ENCODE measurements at regions not wholly inside any gene's neighbourhood (a gene's known extent, or its start where the extent isn't known, plus 50 kb on each side); places are given as distances from the start of the nearest gene placed in this dataset.

GRCh38 chr22:17281026-17281425 lies 61.8 kb upstream of the ADA2 start:
- H3K27ac Mint-ChIP-seq (ENCODE audit: unreplicated experiment): no peak overlapping the region
- no peak overlapping the region for H3K4me3 Mint-ChIP-seq (ENCODE audit: unreplicated experiment)
- DNase-seq: no peak
- H3K27me3 Mint-ChIP-seq (ENCODE audit: unreplicated experiment): peaks cover 3% of the 10 kb centered on the region
- H3K36me3 Mint-ChIP-seq (ENCODE audit: unreplicated experiment): no peaks in the 10 kb centered on the region
- H3K9me3 Mint-ChIP-seq (ENCODE audit: unreplicated experiment): peaks cover 2% of the 10 kb centered on the region
- peaks cover 6% of the 10 kb centered on the region for H3K4me1 Mint-ChIP-seq (ENCODE audit: low read depth, unreplicated experiment)
- no peak for TF ChIP-seq CTCF (IDR thresholded peaks at IDR 0.05; ENCODE audit: partially characterized antibody, unreplicated experiment)

GRCh38 chr22:17272511-17272991 lies 53.3 kb upstream of the ADA2 start:
- H3K4me1 Mint-ChIP-seq (ENCODE audit: low read depth, unreplicated experiment): peaks cover 35% of the 10 kb centered on the region
- no peaks in the 10 kb centered on the region for H3K36me3 Mint-ChIP-seq (ENCODE audit: unreplicated experiment)
- peak overlapping the region; percentile 88 for H3K27ac Mint-ChIP-seq (ENCODE audit: unreplicated experiment)
- H3K4me3 Mint-ChIP-seq (ENCODE audit: unreplicated experiment): peak overlapping the region; percentile 53
- DNase-seq: peak; percentile 61
- H3K27me3 Mint-ChIP-seq (ENCODE audit: unreplicated experiment): peaks cover 16% of the 10 kb centered on the region
- no peak for TF ChIP-seq CTCF (IDR thresholded peaks at IDR 0.05; ENCODE audit: partially characterized antibody, unreplicated experiment)
- H3K9me3 Mint-ChIP-seq (ENCODE audit: unreplicated experiment): peaks cover 14% of the 10 kb centered on the region

GRCh38 chr22:17271711-17272451 lies 52.6 kb upstream of the ADA2 start:
- H3K4me1 Mint-ChIP-seq (ENCODE audit: low read depth, unreplicated experiment): peaks cover 42% of the 10 kb centered on the region
- DNase-seq: no peak
- peaks cover 20% of the 10 kb centered on the region for H3K27me3 Mint-ChIP-seq (ENCODE audit: unreplicated experiment)
- H3K36me3 Mint-ChIP-seq (ENCODE audit: unreplicated experiment): no peaks in the 10 kb centered on the region
- H3K9me3 Mint-ChIP-seq (ENCODE audit: unreplicated experiment): peaks cover 20% of the 10 kb centered on the region
- no peak overlapping the region for H3K4me3 Mint-ChIP-seq (ENCODE audit: unreplicated experiment)
- H3K27ac Mint-ChIP-seq (ENCODE audit: unreplicated experiment): peak overlapping the region; percentile 88
- peak; percentile 64 for TF ChIP-seq CTCF (IDR thresholded peaks at IDR 0.05; ENCODE audit: partially characterized antibody, unreplicated experiment)

GRCh38 chr22:17269607-17270261 lies 50.5 kb upstream of the ADA2 start:
- Mint-ChIP-seq H3K27me3 (ENCODE audit: unreplicated experiment) (peaks cover 39% of the 10 kb centered on the region), H3K27ac (ENCODE audit: unreplicated experiment) (peak overlapping the region; percentile 95), H3K36me3 (ENCODE audit: unreplicated experiment) (no peaks in the 10 kb centered on the region), H3K9me3 (ENCODE audit: unreplicated experiment) (peaks cover 35% of the 10 kb centered on the region), H3K4me3 (ENCODE audit: unreplicated experiment) (peak overlapping the region; percentile 78), H3K4me1 (ENCODE audit: low read depth, unreplicated experiment) (peaks cover 55% of the 10 kb centered on the region)
- no peak for DNase-seq
- TF ChIP-seq CTCF (IDR thresholded peaks at IDR 0.05; ENCODE audit: partially characterized antibody, unreplicated experiment): no peak

DNA sequence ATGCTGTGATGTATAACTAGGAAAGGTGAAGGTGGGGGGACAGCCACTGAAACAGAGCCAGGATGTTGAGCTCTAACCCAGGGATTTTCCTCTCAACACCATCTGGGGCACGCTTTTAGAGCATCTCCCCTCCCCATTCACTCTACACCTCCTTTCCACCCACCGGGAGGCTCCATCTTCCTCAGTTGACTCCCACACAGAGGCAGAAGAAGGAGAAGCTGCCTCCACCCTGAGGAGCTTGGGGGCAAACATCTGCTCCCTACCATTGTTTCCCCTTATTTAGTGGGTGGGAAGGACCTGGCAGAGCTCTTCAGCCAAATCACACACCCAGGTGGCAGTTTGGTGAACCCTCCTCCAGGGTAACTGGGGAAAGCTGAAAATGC lies 50.0 kb upstream of the ADA2 start:
- Mint-ChIP-seq H3K27ac (ENCODE audit: unreplicated experiment) (no peak overlapping the region), H3K9me3 (ENCODE audit: unreplicated experiment) (peaks cover 41% of the 10 kb centered on the region), H3K36me3 (ENCODE audit: unreplicated experiment) (no peaks in the 10 kb centered on the region), H3K4me1 (ENCODE audit: low read depth, unreplicated experiment) (peaks cover 60% of the 10 kb centered on the region), H3K27me3 (ENCODE audit: unreplicated experiment) (peaks cover 44% of the 10 kb centered on the region), H3K4me3 (ENCODE audit: unreplicated experiment) (no peak overlapping the region)
- DNase-seq: no peak
- no peak for TF ChIP-seq CTCF (IDR thresholded peaks at IDR 0.05; ENCODE audit: partially characterized antibody, unreplicated experiment)
